ENCODE measurements at regions not wholly inside any gene's neighbourhood (a gene's known extent, or its start where the extent isn't known, plus 50 kb on each side); places are given as distances from the start of the nearest gene placed in this dataset.

DNA sequence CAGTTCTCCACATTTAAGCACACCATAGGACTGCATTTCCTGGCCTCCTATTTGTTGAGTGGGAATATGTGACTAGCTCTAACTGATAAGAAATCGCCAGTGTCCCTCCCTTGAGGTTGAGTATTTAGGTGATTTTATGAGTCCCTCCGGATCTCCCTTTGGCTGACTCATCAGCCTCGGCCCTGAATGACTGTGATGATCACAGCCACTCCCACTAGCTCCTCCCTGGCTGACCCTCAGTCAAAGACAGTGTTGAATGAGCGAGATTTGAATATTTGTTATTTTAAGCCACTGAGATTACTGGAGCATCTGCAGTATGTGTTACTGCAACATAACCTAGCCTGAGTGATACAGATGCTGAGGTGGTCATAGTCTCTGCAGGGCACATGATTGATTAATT lies 515.3 kb downstream of the EPHB1 start:
- TF ChIP-seq, protein P1, sequence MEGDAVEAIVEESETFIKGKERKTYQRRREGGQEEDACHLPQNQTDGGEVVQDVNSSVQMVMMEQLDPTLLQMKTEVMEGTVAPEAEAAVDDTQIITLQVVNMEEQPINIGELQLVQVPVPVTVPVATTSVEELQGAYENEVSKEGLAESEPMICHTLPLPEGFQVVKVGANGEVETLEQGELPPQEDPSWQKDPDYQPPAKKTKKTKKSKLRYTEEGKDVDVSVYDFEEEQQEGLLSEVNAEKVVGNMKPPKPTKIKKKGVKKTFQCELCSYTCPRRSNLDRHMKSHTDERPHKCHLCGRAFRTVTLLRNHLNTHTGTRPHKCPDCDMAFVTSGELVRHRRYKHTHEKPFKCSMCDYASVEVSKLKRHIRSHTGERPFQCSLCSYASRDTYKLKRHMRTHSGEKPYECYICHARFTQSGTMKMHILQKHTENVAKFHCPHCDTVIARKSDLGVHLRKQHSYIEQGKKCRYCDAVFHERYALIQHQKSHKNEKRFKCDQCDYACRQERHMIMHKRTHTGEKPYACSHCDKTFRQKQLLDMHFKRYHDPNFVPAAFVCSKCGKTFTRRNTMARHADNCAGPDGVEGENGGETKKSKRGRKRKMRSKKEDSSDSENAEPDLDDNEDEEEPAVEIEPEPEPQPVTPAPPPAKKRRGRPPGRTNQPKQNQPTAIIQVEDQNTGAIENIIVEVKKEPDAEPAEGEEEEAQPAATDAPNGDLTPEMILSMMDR (IDR thresholded peaks at IDR 0.05): no peak
- no peak for TF ChIP-seq POLR2AphosphoS5 (IDR thresholded peaks at IDR 0.05; ENCODE audit: insufficient read depth in 1 of 2, low read depth in 1 of 2)
